ENCODE measurements at regions not wholly inside any gene's neighbourhood (a gene's known extent, or its start where the extent isn't known, plus 50 kb on each side); places are given as distances from the start of the nearest gene placed in this dataset.

- Histone ChIP-seq H3K27ac (ENCODE audit: low read length) (no peak overlapping the region), H3K4me3 (ENCODE audit: low read length) (no peak overlapping the region), H3K27me3 (ENCODE audit: control insufficient read depth, insufficient read depth, low read length) (no peaks in the 10 kb centered on the region), H3K4me1 (ENCODE audit: control insufficient read depth, insufficient read depth, low read length) (no peaks in the 10 kb centered on the region), H3K36me3 (ENCODE audit: control insufficient read depth, insufficient read depth, low read length) (no peaks in the 10 kb centered on the region), H3K9me3 (replicated peaks; ENCODE audit: control insufficient read depth, low read depth, low read length) (no peaks in the 10 kb centered on the region)
- DNase-seq: peak; percentile 7
Observed at GRCh38 chr7:41103331-41103730, 599.6 kb downstream of the INHBA start.

DNA sequence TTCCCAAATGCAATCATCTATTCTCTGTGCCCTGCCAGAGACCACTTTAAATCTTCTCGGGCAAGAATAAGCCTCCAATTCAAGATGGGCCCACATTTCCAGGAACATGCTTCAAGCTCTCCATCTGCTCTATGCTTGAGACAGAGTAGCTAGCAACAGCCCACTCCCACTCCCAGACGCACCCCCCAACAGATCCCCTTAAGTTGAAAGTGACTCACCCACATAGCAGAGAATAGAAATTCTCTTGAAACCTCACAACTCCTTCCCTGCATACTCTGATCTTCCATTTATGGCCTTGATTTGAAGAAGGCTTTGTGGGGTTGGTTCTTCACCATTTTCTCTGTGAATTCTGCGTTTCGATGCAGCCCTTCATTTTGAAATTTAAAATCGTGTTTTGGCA lies 604.0 kb downstream of the INHBA start:
- 78% methylated on average over 1 of the region's 5 CpGs for WGBS (ENCODE audit: insufficient coverage)
- Histone ChIP-seq H3K27ac (ENCODE audit: low read length) (no peak overlapping the region), H3K4me3 (ENCODE audit: low read length) (no peak overlapping the region), H3K4me1 (ENCODE audit: control insufficient read depth, insufficient read depth, low read length) (no peaks in the 10 kb centered on the region), H3K9me3 (replicated peaks; ENCODE audit: control insufficient read depth, low read depth, low read length) (no peaks in the 10 kb centered on the region), H3K27me3 (ENCODE audit: control insufficient read depth, insufficient read depth, low read length) (no peaks in the 10 kb centered on the region), H3K36me3 (ENCODE audit: control insufficient read depth, insufficient read depth, low read length) (no peaks in the 10 kb centered on the region)
- DNase-seq: no peak

DNA sequence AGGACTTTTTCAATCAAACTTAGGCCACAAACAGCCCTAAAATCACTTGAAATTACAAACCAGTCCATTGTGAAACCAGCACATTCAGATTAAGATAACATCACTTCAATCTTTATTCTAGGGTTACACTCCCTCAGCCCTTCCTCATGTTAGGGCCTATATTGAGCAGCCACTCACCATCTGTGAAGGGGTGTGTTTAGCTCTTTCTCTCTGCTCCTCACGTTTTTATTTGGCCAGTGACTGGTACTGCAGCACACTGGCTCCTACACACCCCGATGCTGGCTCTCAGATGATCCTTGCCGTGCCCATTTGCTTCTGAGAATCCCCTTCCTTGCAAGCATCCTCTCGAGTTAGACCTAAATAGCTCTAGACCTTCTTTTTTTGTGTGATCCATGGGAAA lies 604.5 kb downstream of the INHBA start:
- DNase-seq: no peak
- Histone ChIP-seq H3K4me1 (ENCODE audit: control insufficient read depth, insufficient read depth, low read length) (no peaks in the 10 kb centered on the region), H3K27me3 (ENCODE audit: control insufficient read depth, insufficient read depth, low read length) (no peaks in the 10 kb centered on the region), H3K27ac (ENCODE audit: low read length) (no peak overlapping the region), H3K36me3 (ENCODE audit: control insufficient read depth, insufficient read depth, low read length) (no peaks in the 10 kb centered on the region), H3K9me3 (replicated peaks; ENCODE audit: control insufficient read depth, low read depth, low read length) (no peaks in the 10 kb centered on the region), H3K4me3 (ENCODE audit: low read length) (no peak overlapping the region)
- WGBS (ENCODE audit: insufficient coverage): 68% methylated on average over 4 of the region's 4 CpGs

DNA sequence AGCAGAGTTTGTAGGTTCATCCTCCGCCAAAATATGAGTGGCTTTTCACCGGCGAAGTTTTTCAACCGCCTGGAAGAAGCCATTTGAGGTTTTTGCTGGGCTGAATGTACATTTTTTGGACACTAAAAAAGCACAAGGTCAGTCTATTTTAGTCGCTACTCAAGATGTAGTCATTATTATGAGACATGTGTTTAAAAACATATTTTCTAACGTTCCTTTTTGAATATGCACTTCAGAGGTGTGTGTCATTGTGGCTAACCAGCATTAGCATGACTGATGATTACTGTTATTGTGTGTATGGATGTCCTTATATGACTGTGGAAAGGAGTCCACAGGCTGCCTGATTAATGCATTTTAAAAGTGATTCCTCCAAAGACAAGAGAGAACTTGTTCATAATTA lies 605.4 kb downstream of the INHBA start:
- no peaks in the 10 kb centered on the region for H3K4me1 ChIP-seq (ENCODE audit: control insufficient read depth, insufficient read depth, low read length)
- no peaks in the 10 kb centered on the region for H3K9me3 ChIP-seq (replicated peaks; ENCODE audit: control insufficient read depth, low read depth, low read length)
- 100% methylated on average over 3 of the region's 6 CpGs for WGBS (ENCODE audit: insufficient coverage)
- H3K27me3 ChIP-seq (ENCODE audit: control insufficient read depth, insufficient read depth, low read length): no peaks in the 10 kb centered on the region
- H3K36me3 ChIP-seq (ENCODE audit: control insufficient read depth, insufficient read depth, low read length): no peaks in the 10 kb centered on the region
- no peak for DNase-seq
- H3K4me3 ChIP-seq (ENCODE audit: low read length): no peak overlapping the region
- no peak overlapping the region for H3K27ac ChIP-seq (ENCODE audit: low read length)

GRCh38 chr7:41096917-41097316 lies 606.0 kb downstream of the INHBA start:
- Histone ChIP-seq H3K4me1 (ENCODE audit: control insufficient read depth, insufficient read depth, low read length) (no peaks in the 10 kb centered on the region), H3K4me3 (ENCODE audit: low read length) (no peak overlapping the region), H3K36me3 (ENCODE audit: control insufficient read depth, insufficient read depth, low read length) (no peaks in the 10 kb centered on the region), H3K9me3 (replicated peaks; ENCODE audit: control insufficient read depth, low read depth, low read length) (no peaks in the 10 kb centered on the region), H3K27ac (ENCODE audit: low read length) (no peak overlapping the region), H3K27me3 (ENCODE audit: control insufficient read depth, insufficient read depth, low read length) (no peaks in the 10 kb centered on the region)
- 90% methylated on average over 4 of the region's 4 CpGs for WGBS (ENCODE audit: insufficient coverage)
- DNase-seq: no peak

DNA sequence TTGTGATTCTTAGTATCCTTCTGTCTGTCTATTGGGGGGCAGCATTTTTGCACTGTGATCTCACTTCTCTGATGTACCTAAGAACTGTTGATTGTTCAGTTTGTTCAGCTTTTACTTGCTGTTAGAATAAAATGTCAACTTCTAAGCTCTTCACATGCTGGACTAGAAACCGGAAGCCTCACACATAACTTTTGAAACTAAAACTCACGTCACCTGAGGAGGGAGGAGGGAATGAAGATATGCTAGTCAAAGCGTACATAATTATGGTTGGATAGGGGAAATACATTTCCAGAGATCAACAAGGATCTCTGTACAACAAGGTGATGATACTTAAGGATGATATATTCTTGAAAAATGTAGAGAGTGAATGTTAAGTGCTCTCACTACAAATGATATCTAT lies 609.7 kb downstream of the INHBA start:
- no CpG with 5 or more reads among the region's 3 CpGs for WGBS (ENCODE audit: insufficient coverage)
- H3K27me3 ChIP-seq (ENCODE audit: control insufficient read depth, insufficient read depth, low read length): no peaks in the 10 kb centered on the region
- no peak overlapping the region for H3K4me3 ChIP-seq (ENCODE audit: low read length)
- H3K27ac ChIP-seq (ENCODE audit: low read length): no peak overlapping the region
- no peak for DNase-seq
- H3K4me1 ChIP-seq (ENCODE audit: control insufficient read depth, insufficient read depth, low read length): no peaks in the 10 kb centered on the region
- no peaks in the 10 kb centered on the region for H3K36me3 ChIP-seq (ENCODE audit: control insufficient read depth, insufficient read depth, low read length)
- peaks cover 2% of the 10 kb centered on the region for H3K9me3 ChIP-seq (replicated peaks; ENCODE audit: control insufficient read depth, low read depth, low read length)

GRCh38 chr7:41085244-41085643 lies 617.6 kb downstream of the INHBA start:
- no CpG with 5 or more reads among the region's 2 CpGs for WGBS (ENCODE audit: insufficient coverage)

GRCh38 chr7:41084381-41084780 lies 618.5 kb downstream of the INHBA start:
- Histone ChIP-seq H3K9me3 (replicated peaks; ENCODE audit: control insufficient read depth, low read depth, low read length) (peaks cover 2% of the 10 kb centered on the region), H3K36me3 (ENCODE audit: control insufficient read depth, insufficient read depth, low read length) (no peaks in the 10 kb centered on the region), H3K4me3 (ENCODE audit: low read length) (no peak overlapping the region), H3K27me3 (ENCODE audit: control insufficient read depth, insufficient read depth, low read length) (no peaks in the 10 kb centered on the region), H3K27ac (ENCODE audit: low read length) (no peak overlapping the region), H3K4me1 (ENCODE audit: control insufficient read depth, insufficient read depth, low read length) (no peaks in the 10 kb centered on the region)
- DNase-seq: no peak
- no CpG with 5 or more reads among the region's 2 CpGs for WGBS (ENCODE audit: insufficient coverage)

More at GRCh38 chr7:41085244-41085643, 617.6 kb downstream of the INHBA start:
- peaks cover 2% of the 10 kb centered on the region for H3K9me3 ChIP-seq (replicated peaks; ENCODE audit: control insufficient read depth, low read depth, low read length)
- H3K36me3 ChIP-seq (ENCODE audit: control insufficient read depth, insufficient read depth, low read length): no peaks in the 10 kb centered on the region
- H3K4me1 ChIP-seq (ENCODE audit: control insufficient read depth, insufficient read depth, low read length): no peaks in the 10 kb centered on the region
- no peak overlapping the region for H3K4me3 ChIP-seq (ENCODE audit: low read length)
- DNase-seq: peak; percentile 14
- no peaks in the 10 kb centered on the region for H3K27me3 ChIP-seq (ENCODE audit: control insufficient read depth, insufficient read depth, low read length)
- no peak overlapping the region for H3K27ac ChIP-seq (ENCODE audit: low read length)

GRCh38 chr7:41069635-41070034 lies 633.3 kb downstream of the INHBA start:
- WGBS (ENCODE audit: insufficient coverage): no CpG with 5 or more reads among the region's 3 CpGs
- no peaks in the 10 kb centered on the region for H3K4me1 ChIP-seq (ENCODE audit: control insufficient read depth, insufficient read depth, low read length)
- H3K9me3 ChIP-seq (replicated peaks; ENCODE audit: control insufficient read depth, low read depth, low read length): no peaks in the 10 kb centered on the region
- no peaks in the 10 kb centered on the region for H3K27me3 ChIP-seq (ENCODE audit: control insufficient read depth, insufficient read depth, low read length)
- no peak overlapping the region for H3K4me3 ChIP-seq (ENCODE audit: low read length)
- H3K36me3 ChIP-seq (ENCODE audit: control insufficient read depth, insufficient read depth, low read length): no peaks in the 10 kb centered on the region
- peak; percentile 42 for DNase-seq
- H3K27ac ChIP-seq (ENCODE audit: low read length): no peak overlapping the region

DNA sequence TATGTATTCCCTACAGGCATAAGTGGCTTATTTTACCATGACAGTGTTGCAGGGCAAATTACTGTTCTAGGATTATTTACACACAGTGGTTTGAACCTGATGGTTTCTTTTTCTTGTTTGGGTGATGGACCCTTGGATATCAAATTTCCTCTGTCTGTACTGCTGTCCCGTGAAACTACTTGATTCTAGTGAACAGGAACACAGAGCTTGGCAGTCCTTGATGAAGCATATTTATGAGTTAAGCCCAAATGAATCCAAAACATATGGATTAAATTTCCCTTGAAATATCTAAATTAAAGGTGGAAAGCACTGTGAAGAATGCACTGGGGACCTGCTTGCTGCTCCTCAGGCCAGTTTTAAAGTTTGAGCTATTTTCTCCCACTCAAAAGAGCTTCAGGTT lies 635.3 kb downstream of the INHBA start:
- Histone ChIP-seq H3K27me3 (ENCODE audit: control insufficient read depth, insufficient read depth, low read length) (no peaks in the 10 kb centered on the region), H3K4me3 (ENCODE audit: low read length) (no peak overlapping the region), H3K4me1 (ENCODE audit: control insufficient read depth, insufficient read depth, low read length) (no peaks in the 10 kb centered on the region), H3K27ac (ENCODE audit: low read length) (no peak overlapping the region), H3K36me3 (ENCODE audit: control insufficient read depth, insufficient read depth, low read length) (no peaks in the 10 kb centered on the region), H3K9me3 (replicated peaks; ENCODE audit: control insufficient read depth, low read depth, low read length) (no peaks in the 10 kb centered on the region)
- peak; percentile 39 for DNase-seq
- no CpG with 5 or more reads among the region's 1 CpG for WGBS (ENCODE audit: insufficient coverage)

- peaks cover 4% of the 10 kb centered on the region for H3K4me1 ChIP-seq (ENCODE audit: control insufficient read depth, insufficient read depth, low read length)
- no peak for DNase-seq
- no peaks in the 10 kb centered on the region for H3K9me3 ChIP-seq (replicated peaks; ENCODE audit: control insufficient read depth, low read depth, low read length)
- 88% methylated on average over 3 of the region's 4 CpGs for WGBS (ENCODE audit: insufficient coverage)
- no peaks in the 10 kb centered on the region for H3K27me3 ChIP-seq (ENCODE audit: control insufficient read depth, insufficient read depth, low read length)
- H3K4me3 ChIP-seq (ENCODE audit: low read length): no peak overlapping the region
- no peak overlapping the region for H3K27ac ChIP-seq (ENCODE audit: low read length)
- H3K36me3 ChIP-seq (ENCODE audit: control insufficient read depth, insufficient read depth, low read length): no peaks in the 10 kb centered on the region
Observed at GRCh38 chr7:41065663-41066062, 637.2 kb downstream of the INHBA start.

Data from muscle of leg (tissue), 3 donors.